Activated T-helper 1 cell treated with anti-CD3 and anti-CD28 coated beads, Interleukin-2, amount 50 U/mL, for 16 hours (primary cell): ENCODE measurements at regions not wholly inside any gene's neighbourhood (a gene's known extent, or its start where the extent isn't known, plus 50 kb on each side); places are given as distances from the start of the nearest gene placed in this dataset.

ENCODE experiments used
- DNase-seq, 2 donors: peaks; one replicate each; pipeline ENCODE4 v3.0.0-alpha.2; 2020; ENCODE audit warnings: low read depth in 1 of 2, low spot score in 1 of 2

GRCh38 chr21:43364261-43364510, 62.7 kb downstream of the SIK1 start:
- DNase-seq = no peak

DNA sequence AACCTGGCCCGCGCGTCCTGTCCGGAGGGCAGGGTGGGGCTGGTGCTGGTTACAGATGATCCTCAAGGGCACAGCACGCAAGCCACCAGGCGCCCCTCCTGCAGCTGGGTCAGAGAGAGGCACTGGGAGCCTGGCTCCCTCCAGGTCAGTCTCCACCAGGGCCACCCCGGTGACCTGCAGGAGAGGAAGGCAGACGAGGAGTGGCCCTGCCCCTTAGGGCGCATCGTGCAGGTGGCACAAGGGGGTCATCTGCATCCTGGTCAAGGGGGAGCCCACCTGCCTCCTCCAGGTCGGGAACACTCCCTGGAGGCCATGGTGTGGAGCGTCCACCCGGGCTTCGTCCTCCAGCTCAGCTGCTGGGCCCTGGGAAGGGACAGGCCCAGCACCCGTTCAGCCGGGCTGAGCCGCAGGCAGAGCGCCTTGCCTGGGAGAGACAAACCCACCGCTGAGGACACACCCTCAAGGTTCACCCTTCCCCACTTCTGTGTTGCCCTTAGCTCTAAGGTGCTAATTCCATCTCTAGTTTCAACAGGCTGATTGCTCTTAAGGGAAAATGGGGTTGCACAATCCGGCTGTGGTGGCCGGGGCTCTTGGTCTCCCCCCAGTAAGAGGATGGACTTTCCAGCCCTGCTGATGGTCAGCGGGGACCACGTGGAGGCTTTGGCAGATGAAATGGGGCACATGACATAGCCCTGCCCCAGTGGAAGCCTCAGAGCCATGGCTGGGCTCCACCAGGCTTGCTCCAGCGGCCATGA, 63.2 kb downstream of the SIK1 start:
- no peak for DNase-seq

- DNase-seq = no peak
Measured at GRCh38 chr21:43362915-43363314, 64.0 kb downstream of the SIK1 start.

DNA sequence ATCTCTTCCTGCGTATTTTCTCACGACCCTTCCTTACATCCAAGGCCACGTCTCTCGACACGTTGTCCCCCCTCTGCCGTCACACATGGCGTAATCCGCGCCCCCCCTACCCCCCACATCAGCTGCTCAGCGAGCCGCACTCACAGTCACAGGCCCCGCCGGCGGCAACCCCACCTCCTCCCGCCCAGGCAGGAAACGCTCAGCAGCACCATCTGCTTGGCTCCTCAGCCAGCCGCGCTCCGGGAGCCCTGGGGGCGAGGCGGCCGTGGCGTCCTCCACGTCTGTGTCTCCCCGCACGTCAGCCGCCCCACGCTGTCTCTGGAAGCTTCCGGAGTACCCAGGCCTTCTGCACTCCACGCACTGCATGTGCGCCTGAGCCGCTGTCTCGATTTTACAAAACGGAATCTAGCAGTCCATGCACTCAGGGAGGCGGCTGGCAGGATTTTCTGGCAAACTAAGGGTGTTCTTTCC, 64.6 kb downstream of the SIK1 start:
- DNase-seq = peak; percentile 48 to 61

GRCh38 chr21:43361493-43362296, 65.2 kb downstream of the SIK1 start:
- no peak for DNase-seq

GRCh38 chr21:43361127-43361492, 65.8 kb downstream of the SIK1 start:
- DNase-seq = no peak

- no peak for DNase-seq
Measured at GRCh38 chr21:43360441-43361126, 66.3 kb downstream of the SIK1 start.

DNA sequence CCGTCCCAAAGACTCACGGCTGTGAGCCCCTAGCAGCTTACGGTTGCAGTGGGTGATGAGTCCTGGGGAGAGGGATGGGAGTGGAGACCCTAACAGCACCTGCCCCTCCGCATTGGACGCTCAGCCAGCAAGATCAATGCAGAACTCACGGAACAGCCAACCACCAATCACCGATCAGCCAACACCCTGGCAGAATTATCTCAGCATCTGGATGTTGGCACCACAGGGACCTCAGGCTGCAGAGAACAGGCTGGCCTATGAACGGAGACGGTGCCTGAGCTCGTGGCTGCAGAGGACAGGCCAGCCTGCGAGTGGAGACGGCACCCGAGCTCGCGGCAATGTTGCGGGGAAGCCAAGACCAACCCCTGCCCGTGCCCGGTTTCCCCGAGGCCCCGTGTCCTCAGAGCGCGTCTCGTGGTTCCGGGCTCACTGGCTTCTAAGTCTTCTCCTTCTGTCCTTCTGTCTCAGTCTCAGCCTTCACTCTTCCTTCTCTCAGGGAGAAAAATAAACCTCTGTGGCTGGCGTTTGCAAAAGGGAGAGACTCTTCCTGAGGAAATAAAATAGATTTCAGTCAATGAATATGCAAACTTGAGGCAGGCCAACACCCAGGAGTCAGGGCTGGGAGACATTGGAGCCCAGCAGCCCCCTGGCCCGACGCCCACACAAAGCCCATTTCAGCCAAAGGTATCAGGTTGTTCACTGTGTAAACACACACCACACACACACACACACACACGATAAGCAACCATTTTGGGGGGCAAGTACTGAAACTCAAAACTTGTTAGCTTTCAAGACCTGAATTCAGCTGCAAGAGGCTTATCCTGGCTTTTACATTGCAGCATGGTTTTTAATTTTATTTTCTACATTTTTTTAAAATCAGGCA, 67.8 kb downstream of the SIK1 start:
- no peak for DNase-seq

- DNase-seq = no peak
Measured at GRCh38 chr21:43357715-43358430, 69.1 kb downstream of the SIK1 start.

GRCh38 chr21:43355925-43356289, 71.0 kb downstream of the SIK1 start:
- no peak for DNase-seq

DNA sequence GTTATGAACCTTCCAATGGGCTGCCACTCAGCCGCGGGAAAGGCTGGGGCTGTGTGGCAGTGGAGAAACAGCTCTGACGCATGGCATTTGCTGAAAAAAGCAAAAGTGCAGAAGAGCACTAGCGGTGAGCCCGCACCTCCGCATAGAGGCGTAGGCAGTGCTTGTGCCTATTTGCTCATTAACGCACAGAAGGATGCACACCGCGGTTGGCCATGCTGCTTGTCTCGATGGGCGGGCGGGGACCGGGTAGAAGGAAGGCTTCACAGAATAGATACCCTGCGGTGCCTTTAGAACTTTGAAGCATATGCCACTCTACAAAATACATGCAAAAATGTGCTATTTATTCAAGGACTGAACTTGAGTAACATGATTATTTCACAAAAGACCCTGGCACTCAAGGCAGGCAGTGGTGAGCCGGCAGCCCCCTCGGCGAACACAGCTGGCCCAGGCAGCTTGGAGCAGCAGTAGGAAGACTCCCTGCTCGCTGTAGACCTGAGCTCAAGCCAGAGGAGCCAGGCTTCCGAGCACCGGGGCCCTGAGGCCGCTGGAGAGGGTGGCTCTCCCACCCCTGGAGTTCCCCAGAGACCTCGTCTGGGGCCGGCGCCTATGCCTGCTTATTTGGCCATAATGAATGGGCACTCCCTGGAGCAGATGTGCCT, 71.5 kb downstream of the SIK1 start:
- DNase-seq = no peak

- DNase-seq = no peak
Measured at GRCh38 chr21:43354666-43355065, 72.3 kb downstream of the SIK1 start.

DNA sequence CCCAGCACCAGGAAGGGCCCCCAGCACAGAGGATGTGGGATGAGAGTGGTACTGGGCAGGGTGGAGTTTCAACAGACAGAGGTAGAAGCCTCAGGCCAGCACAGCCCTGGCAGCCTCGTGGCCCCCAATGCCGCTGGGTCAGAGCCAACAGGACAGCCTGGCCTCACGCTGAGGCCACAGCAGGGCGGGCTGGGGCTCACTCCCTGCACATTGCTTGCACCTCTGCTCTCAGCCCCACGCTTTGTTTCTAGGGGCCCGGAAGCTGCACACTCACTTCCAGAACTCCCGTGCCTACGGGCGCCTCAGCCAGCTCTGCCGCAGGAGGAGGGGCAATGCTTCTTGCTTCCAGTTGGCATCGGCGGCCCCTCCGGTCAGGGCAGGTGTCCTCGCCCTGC, 72.9 kb downstream of the SIK1 start:
- DNase-seq = no peak

GRCh38 chr21:43353282-43354025, 73.5 kb downstream of the SIK1 start:
- DNase-seq = no peak

GRCh38 chr21:43352568-43353281, 74.2 kb downstream of the SIK1 start:
- no peak for DNase-seq

DNA sequence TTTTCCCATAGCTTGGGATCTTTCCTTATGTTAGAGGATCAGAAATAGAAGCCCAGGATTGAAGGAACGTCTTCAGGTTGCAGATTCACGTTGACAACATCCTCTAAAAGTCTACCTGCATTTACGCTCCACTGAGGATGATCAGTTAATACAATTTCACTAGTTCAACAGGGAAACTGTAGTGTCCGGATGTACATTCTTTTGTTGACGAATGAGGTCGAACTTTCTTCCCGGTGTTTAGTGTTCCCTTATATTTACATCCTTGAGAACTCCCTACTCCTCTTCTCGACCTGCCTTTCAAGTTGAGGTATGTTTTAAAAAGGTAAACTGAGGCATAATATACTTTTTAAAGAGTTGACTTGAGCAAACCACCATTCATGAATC, 74.8 kb downstream of the SIK1 start:
- DNase-seq = no peak

DNA sequence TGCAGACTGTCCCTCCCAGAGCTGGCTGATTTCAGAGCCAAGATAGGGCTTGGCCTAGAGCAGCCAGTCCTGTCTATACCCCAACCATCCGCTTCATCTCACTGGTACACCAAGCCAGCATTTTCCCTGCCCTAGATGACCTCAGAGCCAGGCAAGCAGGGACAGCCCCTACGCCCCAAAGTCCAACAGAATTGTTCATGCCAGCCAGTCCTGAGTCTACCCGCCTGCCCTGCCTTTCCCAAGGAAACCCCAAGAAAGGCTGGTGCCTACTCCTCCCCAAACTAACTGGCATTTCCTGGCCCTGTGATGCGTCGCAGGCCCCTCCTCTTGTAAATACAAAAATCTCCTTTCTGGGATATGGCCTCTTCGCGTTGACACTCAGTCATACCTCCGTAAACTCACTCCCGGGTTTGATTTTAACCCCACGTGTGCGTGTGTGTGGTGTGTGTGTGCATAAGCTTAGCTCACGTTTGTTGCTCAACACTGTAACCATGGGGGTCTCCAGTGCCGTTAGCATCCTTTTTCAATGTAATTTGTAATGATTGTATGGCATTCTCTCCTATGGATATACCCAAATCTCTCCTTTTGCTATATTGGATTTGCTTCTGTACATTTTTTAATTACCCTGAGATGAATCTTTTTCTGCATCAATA, 75.3 kb downstream of the SIK1 start:
- DNase-seq = no peak

- no peak for DNase-seq
Measured at GRCh38 chr21:43349644-43350043, 77.3 kb downstream of the SIK1 start.
